GM04504 (cell line): ENCODE measurements at regions not wholly inside any gene's neighbourhood (a gene's known extent, or its start where the extent isn't known, plus 50 kb on each side); places are given as distances from the start of the nearest gene placed in this dataset.
A peak's percentile ranks its signal among the peaks of the same experiment; 100 is the strongest.

ENCODE experiments used
- DNase-seq: peaks from one replicate; pipeline ENCODE4 v3.0.0-alpha.2; 2012; ENCODE audit warnings: low read depth

- no peak for DNase-seq
These were observed 56.1 kb downstream of the BTG1 start for GRCh38 chr12:92089559-92089958.

GRCh38 chr12:92088805-92089204, 56.8 kb downstream of the BTG1 start:
- DNase-seq, result no peak

GRCh38 chr12:92085736-92086040, 60.0 kb downstream of the BTG1 start:
- DNase-seq, result no peak

GRCh38 chr12:92085040-92085735, 60.5 kb downstream of the BTG1 start:
- DNase-seq, result no peak

- no peak for DNase-seq
These were observed 64.7 kb downstream of the BTG1 start for GRCh38 chr12:92080911-92081285.

- DNase-seq, result peak; percentile 38
These were observed 66.6 kb downstream of the BTG1 start for GRCh38 chr12:92079054-92079385.

- peak; percentile 99 for DNase-seq
These were observed 67.2 kb downstream of the BTG1 start for GRCh38 chr12:92078167-92079053.

- no peak for DNase-seq
These were observed 68.1 kb downstream of the BTG1 start for GRCh38 chr12:92077530-92077929.

GRCh38 chr12:92076101-92076500, 69.5 kb downstream of the BTG1 start:
- DNase-seq, result no peak

GRCh38 chr12:92075425-92075914, 70.2 kb downstream of the BTG1 start:
- DNase-seq, result peak; percentile 40

GRCh38 chr12:92074889-92075288, 70.8 kb downstream of the BTG1 start:
- no peak for DNase-seq

GRCh38 chr12:92073094-92073493, 72.6 kb downstream of the BTG1 start:
- no peak for DNase-seq

GRCh38 chr12:92072112-92072511, 73.5 kb downstream of the BTG1 start:
- DNase-seq, result no peak

GRCh38 chr12:92070864-92071445, 74.7 kb downstream of the BTG1 start:
- no peak for DNase-seq

- no peak for DNase-seq
These were observed 75.4 kb downstream of the BTG1 start for GRCh38 chr12:92070054-92070863.

GRCh38 chr12:92068459-92068858, 77.2 kb downstream of the BTG1 start:
- DNase-seq, result no peak

- no peak for DNase-seq
These were observed 80.0 kb downstream of the BTG1 start for GRCh38 chr12:92065639-92066038.

- DNase-seq, result no peak
These were observed 80.6 kb downstream of the BTG1 start for GRCh38 chr12:92065018-92065499.

- no peak for DNase-seq
These were observed 81.2 kb downstream of the BTG1 start for GRCh38 chr12:92064422-92064821.

GRCh38 chr12:92063641-92064040, 82.0 kb downstream of the BTG1 start:
- no peak for DNase-seq

- DNase-seq, result no peak
These were observed 82.8 kb downstream of the BTG1 start for GRCh38 chr12:92062539-92063493.
